Panc1 (cell line): ENCODE measurements at regions not wholly inside any gene's neighbourhood (a gene's known extent, or its start where the extent isn't known, plus 50 kb on each side); places are given as distances from the start of the nearest gene placed in this dataset.

Experiments used
- ATAC-seq: fragments of 200-7000 bp; cut with Tn5 transposase; 2 replicates; pipeline ENCODE4 v1.9.1; 2020; ENCODE audit warnings: mild to moderate bottlenecking, moderate library complexity
- BruUV-seq: library from RNA; stranded (reverse); fragments of 400-500 nt; replicated peaks from 2 replicates; lab custom pipeline; 2021; lab: Mats Ljungman, UMichigan
- CTCF ChIA-PET: fragments of 300-600 bp; sonication (Branson Sonifier 250); formaldehyde crosslinking; loops from one replicate; lab custom pipeline; 2022; ENCODE audit warnings: antibody characterized with exemption; lab: Charles Lee
- POLR2A ChIA-PET: fragments of 300-600 bp; sonication (Branson Sonifier 250); formaldehyde crosslinking; loops from one replicate; lab custom pipeline; 2022; ENCODE audit warnings: antibody characterized with exemption; lab: Charles Lee
- DNase-seq: peaks from one replicate; pipeline ENCODE4 v3.0.0-alpha.2; 2010; ENCODE audit warnings: low read depth, low spot score
- H3K27ac ChIP-seq: 2 replicates; pipeline ENCODE4 v1.5.1; 2011; ENCODE audit warnings: mild to moderate bottlenecking, low read length, inconsistent platforms
- H3K27me3 ChIP-seq: fragments of 200-500 bp; sonication (Bioruptor generic); 2 replicates; pipeline ENCODE4 v1.6.0; 2014; ENCODE audit warnings: low read length, inconsistent platforms; ENCODE audit not compliant: control insufficient read depth, insufficient read depth
- H3K36me3 ChIP-seq: fragments of 200-500 bp; sonication (Bioruptor generic); 2 replicates; pipeline ENCODE4 v1.5.1; 2014; ENCODE audit warnings: inconsistent platforms, mild to moderate bottlenecking, low read length, moderate library complexity; ENCODE audit not compliant: control insufficient read depth, insufficient read depth
- H3K4me1 ChIP-seq: 2 replicates; pipeline ENCODE4 v1.5.1; 2011; ENCODE audit warnings: inconsistent platforms, mild to moderate bottlenecking, low read length, moderate library complexity; ENCODE audit not compliant: control insufficient read depth, insufficient read depth
- H3K4me3 ChIP-seq, 2 experiments: 2 replicates each; pipeline ENCODE4 v1.5.1; 2011 to 2012; ENCODE audit warnings: low read depth in 2 of 2, low read length in 2 of 2, mild to moderate bottlenecking in 2 of 2, inconsistent platforms in 1 of 2, moderate library complexity in 1 of 2
- H3K9me3 ChIP-seq: fragments of 200-500 bp; sonication (Bioruptor generic); 2 replicates; pipeline ENCODE4 v1.5.1; 2014; ENCODE audit warnings: low read depth, mild to moderate bottlenecking, inconsistent platforms, low read length, moderate library complexity; ENCODE audit not compliant: control insufficient read depth, insufficient read depth
- POLR2AphosphoS5 ChIP-seq: IDR thresholded peaks from 2 replicates; pipeline ENCODE4 v1.6.1; 2012; ENCODE audit warnings: mild to moderate bottlenecking, low read depth, low read length, moderate library complexity
- SIN3A ChIP-seq: IDR thresholded peaks from 2 replicates; pipeline ENCODE4 v1.6.1; 2012; ENCODE audit warnings: low read depth, mild to moderate bottlenecking, low read length, moderate library complexity, borderline replicate concordance; ENCODE audit not compliant: insufficient read depth
- TCF7L2 ChIP-seq: IDR thresholded peaks from 2 replicates; pipeline ENCODE4 v1.6.1; 2011; ENCODE audit warnings: mild to moderate bottlenecking, low read depth, low read length, inconsistent platforms
- in situ Hi-C: cut with HindIII; loops from 2 replicates; pipeline ENCODE4 v1.10.0; 2016; ENCODE audit warnings: low sequenced_read_pairs, low pct_unique_long_range_greater_than_20kb
- intact Hi-C: fragments of 100-400 bp; cut with micrococcal nuclease; formaldehyde crosslinking; loops from one replicate; pipeline ENCODE4 v1.10.0; 2022; ENCODE audit not compliant: unreplicated experiment
- TF ChIP-seq, protein P1 (sequence below), 2 experiments: IDR thresholded peaks; 2 replicates each; pipeline ENCODE4 v1.6.1; 2011 to 2012; ENCODE audit warnings: low read depth in 2 of 2, control low read depth in 1 of 2, low read length in 1 of 2, mild to moderate bottlenecking in 1 of 2, moderate library complexity in 1 of 2; ENCODE audit not compliant: insufficient read depth in 1 of 2
- TF ChIP-seq, protein P2 (sequence below): fragments of 450-650 bp; IDR thresholded peaks from 2 replicates; pipeline ENCODE4 v1.5.1; 2017; ENCODE audit warnings: mild to moderate bottlenecking

DNA sequence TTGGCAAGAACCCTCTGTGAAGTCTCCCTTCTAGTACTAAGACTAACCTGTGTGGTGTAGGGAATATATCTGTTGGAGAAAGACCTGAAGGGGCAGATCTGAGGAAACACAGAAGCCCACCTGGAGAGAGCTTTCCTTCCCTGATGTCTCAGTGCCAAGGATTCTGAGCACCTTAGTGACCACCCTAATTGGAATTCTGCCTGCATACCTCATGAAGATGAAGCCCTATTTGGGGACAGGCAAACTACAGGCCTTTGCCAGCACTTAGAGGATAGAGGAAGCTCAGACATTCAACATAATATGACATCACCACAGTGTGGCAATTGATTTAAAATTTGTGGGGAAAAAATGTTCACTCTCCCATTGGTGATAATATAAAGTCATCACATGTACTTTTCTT lies 766.2 kb upstream of the KIRREL3 start:
- TF ChIP-seq POLR2AphosphoS5 (no peak), TCF7L2 (no peak), SIN3A (no peak)
- TF ChIP-seq, protein P1, sequence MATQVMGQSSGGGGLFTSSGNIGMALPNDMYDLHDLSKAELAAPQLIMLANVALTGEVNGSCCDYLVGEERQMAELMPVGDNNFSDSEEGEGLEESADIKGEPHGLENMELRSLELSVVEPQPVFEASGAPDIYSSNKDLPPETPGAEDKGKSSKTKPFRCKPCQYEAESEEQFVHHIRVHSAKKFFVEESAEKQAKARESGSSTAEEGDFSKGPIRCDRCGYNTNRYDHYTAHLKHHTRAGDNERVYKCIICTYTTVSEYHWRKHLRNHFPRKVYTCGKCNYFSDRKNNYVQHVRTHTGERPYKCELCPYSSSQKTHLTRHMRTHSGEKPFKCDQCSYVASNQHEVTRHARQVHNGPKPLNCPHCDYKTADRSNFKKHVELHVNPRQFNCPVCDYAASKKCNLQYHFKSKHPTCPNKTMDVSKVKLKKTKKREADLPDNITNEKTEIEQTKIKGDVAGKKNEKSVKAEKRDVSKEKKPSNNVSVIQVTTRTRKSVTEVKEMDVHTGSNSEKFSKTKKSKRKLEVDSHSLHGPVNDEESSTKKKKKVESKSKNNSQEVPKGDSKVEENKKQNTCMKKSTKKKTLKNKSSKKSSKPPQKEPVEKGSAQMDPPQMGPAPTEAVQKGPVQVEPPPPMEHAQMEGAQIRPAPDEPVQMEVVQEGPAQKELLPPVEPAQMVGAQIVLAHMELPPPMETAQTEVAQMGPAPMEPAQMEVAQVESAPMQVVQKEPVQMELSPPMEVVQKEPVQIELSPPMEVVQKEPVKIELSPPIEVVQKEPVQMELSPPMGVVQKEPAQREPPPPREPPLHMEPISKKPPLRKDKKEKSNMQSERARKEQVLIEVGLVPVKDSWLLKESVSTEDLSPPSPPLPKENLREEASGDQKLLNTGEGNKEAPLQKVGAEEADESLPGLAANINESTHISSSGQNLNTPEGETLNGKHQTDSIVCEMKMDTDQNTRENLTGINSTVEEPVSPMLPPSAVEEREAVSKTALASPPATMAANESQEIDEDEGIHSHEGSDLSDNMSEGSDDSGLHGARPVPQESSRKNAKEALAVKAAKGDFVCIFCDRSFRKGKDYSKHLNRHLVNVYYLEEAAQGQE (IDR thresholded peaks at IDR 0.05; ENCODE audit: insufficient read depth in 1 of 2, low read depth in 2 of 2, low read length in 1 of 2): no peak
- TF ChIP-seq, protein P2, sequence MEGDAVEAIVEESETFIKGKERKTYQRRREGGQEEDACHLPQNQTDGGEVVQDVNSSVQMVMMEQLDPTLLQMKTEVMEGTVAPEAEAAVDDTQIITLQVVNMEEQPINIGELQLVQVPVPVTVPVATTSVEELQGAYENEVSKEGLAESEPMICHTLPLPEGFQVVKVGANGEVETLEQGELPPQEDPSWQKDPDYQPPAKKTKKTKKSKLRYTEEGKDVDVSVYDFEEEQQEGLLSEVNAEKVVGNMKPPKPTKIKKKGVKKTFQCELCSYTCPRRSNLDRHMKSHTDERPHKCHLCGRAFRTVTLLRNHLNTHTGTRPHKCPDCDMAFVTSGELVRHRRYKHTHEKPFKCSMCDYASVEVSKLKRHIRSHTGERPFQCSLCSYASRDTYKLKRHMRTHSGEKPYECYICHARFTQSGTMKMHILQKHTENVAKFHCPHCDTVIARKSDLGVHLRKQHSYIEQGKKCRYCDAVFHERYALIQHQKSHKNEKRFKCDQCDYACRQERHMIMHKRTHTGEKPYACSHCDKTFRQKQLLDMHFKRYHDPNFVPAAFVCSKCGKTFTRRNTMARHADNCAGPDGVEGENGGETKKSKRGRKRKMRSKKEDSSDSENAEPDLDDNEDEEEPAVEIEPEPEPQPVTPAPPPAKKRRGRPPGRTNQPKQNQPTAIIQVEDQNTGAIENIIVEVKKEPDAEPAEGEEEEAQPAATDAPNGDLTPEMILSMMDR: no peak

DNA sequence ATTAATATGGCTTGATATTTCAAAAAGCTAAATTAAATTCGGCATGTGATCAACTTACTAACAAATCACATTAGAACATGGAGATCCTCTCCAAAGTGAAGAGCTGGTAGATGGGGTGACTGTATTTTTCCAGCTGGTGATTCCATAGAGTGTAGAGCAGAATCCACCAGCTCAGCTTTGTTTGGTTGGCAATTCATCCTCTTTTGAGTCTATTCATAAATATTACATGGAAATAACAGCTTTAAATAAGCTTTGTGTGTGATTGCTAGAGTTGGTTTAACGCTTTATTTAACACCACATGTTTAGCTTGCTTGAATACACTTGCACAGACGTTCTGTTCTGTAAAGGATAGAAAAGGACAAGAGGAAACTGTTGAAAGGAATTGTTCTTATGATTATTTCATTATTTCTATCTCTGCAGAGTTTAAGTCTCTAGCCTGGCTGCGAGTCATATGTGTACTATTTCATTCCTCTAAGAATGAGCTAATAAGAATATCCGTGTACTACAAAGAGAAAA lies 738.3 kb upstream of the KIRREL3 start:
- Histone ChIP-seq H3K27me3 (no peaks in the 10 kb centered on the region), H3K4me3 (no peak overlapping the region), H3K27ac (no peak overlapping the region), H3K9me3 (no peaks in the 10 kb centered on the region), H3K36me3 (no peaks in the 10 kb centered on the region), H3K4me1 (no peaks in the 10 kb centered on the region)
- POLR2A ChIA-PET: no interaction called here
- no peak for DNase-seq
- in situ Hi-C loops (no loop called here), intact Hi-C loops (no loop called here)
- no peak for ATAC-seq
- no TSS peak for BruUV-seq
- TF ChIP-seq, protein P2: no peak
- TF ChIP-seq, protein P1 (IDR thresholded peaks at IDR 0.05; ENCODE audit: insufficient read depth in 1 of 2, low read depth in 2 of 2, low read length in 1 of 2): no peak
- TF ChIP-seq TCF7L2: no peak
- no peak for TF ChIP-seq POLR2AphosphoS5
- no peak for TF ChIP-seq SIN3A
- CTCF ChIA-PET: interaction anchor here (0.6 kb wide), 1 partner anchor 9 kb away, joined by 3 read pairs; no protein-coding TSS in a partner anchor

More for the DNA sequence above, 766.2 kb upstream of the KIRREL3 start:
- Histone ChIP-seq H3K9me3 (no peaks in the 10 kb centered on the region), H3K27ac (no peak overlapping the region), H3K4me1 (no peaks in the 10 kb centered on the region), H3K4me3 (no peak overlapping the region), H3K36me3 (no peaks in the 10 kb centered on the region), H3K27me3 (no peaks in the 10 kb centered on the region)
- intact Hi-C loops: no loop called here
- POLR2A ChIA-PET: no interaction called here
- no peak for ATAC-seq
- in situ Hi-C loops: no loop called here
- CTCF ChIA-PET: no interaction called here
- DNase-seq: no peak
- BruUV-seq: no TSS peak
